K562 (cell line): ENCODE measurements at regions not wholly inside any gene's neighbourhood (a gene's known extent, or its start where the extent isn't known, plus 50 kb on each side); places are given as distances from the start of the nearest gene placed in this dataset.

Experiments
- FOXA1 ChIP-seq: fragments of 450-650 bp; IDR thresholded peaks from 2 replicates; pipeline ENCODE4 v1.6.1; 2016; ENCODE audit warnings: mild to moderate bottlenecking, borderline replicate concordance
- MTA3 ChIP-seq: fragments of 450-650 bp; formaldehyde crosslinking; IDR thresholded peaks from 2 replicates; pipeline ENCODE4 v1.6.1; 2017; ENCODE audit warnings: mild to moderate bottlenecking, borderline replicate concordance
- NFIC ChIP-seq: fragments of 450-650 bp; IDR thresholded peaks from 2 replicates; pipeline ENCODE4 v1.6.1; 2017; ENCODE audit warnings: mild to moderate bottlenecking, inconsistent platforms
- ZNF445 ChIP-seq: fragments of 250-450 bp; sonication (Bioruptor Pico); IDR thresholded peaks from 2 replicates; pipeline ENCODE4 v1.4.0; 2020; ENCODE audit warnings: low read depth, mild to moderate bottlenecking, moderate library complexity
- TF ChIP-seq, protein P1 (sequence below), 2 experiments: fragments of 450-650 bp; formaldehyde crosslinking in 1 of 2; IDR thresholded peaks; 2 replicates each; pipeline versions ENCODE4 v1.4.0 to v1.6.1; 2014 to 2020; ENCODE audit warnings: mild to moderate bottlenecking in 2 of 2, borderline replicate concordance in 1 of 2, low read depth in 1 of 2

DNA sequence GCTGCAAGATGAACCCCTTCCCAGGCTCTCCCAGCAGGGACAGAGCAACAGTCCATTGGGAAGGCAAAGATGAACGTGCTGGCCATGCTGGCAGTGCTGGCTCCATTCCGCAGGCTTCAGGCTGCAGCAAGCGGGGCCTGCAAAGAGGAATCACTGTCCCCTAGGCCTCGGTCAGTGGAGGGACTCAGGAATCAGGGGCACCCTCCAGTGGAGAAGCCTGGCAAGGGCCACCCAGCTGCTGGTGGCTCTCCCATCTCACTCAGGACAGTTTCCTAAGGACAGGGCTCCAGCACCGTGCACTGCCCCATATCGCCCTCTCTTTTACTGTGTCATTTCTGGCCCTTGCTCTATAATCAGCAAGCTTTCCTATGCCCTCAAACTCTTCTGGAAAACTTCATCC is 498.6 kb downstream of the EFNB2 start (continued):
- TF ChIP-seq, protein P1, sequence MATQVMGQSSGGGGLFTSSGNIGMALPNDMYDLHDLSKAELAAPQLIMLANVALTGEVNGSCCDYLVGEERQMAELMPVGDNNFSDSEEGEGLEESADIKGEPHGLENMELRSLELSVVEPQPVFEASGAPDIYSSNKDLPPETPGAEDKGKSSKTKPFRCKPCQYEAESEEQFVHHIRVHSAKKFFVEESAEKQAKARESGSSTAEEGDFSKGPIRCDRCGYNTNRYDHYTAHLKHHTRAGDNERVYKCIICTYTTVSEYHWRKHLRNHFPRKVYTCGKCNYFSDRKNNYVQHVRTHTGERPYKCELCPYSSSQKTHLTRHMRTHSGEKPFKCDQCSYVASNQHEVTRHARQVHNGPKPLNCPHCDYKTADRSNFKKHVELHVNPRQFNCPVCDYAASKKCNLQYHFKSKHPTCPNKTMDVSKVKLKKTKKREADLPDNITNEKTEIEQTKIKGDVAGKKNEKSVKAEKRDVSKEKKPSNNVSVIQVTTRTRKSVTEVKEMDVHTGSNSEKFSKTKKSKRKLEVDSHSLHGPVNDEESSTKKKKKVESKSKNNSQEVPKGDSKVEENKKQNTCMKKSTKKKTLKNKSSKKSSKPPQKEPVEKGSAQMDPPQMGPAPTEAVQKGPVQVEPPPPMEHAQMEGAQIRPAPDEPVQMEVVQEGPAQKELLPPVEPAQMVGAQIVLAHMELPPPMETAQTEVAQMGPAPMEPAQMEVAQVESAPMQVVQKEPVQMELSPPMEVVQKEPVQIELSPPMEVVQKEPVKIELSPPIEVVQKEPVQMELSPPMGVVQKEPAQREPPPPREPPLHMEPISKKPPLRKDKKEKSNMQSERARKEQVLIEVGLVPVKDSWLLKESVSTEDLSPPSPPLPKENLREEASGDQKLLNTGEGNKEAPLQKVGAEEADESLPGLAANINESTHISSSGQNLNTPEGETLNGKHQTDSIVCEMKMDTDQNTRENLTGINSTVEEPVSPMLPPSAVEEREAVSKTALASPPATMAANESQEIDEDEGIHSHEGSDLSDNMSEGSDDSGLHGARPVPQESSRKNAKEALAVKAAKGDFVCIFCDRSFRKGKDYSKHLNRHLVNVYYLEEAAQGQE (IDR thresholded peaks at IDR 0.05; ENCODE audit: borderline replicate concordance), result no peak
- TF ChIP-seq, protein P1 (CRISPR knock-in tag; IDR thresholded peaks at IDR 0.05; ENCODE audit: low read depth), result no peak
- TF ChIP-seq FOXA1 (no peak), ZNF445 (CRISPR knock-in tag) (no peak), MTA3 (no peak), NFIC (no peak)
